ENCODE measurements at regions not wholly inside any gene's neighbourhood (a gene's known extent, or its start where the extent isn't known, plus 50 kb on each side); places are given as distances from the start of the nearest gene placed in this dataset.

DNA sequence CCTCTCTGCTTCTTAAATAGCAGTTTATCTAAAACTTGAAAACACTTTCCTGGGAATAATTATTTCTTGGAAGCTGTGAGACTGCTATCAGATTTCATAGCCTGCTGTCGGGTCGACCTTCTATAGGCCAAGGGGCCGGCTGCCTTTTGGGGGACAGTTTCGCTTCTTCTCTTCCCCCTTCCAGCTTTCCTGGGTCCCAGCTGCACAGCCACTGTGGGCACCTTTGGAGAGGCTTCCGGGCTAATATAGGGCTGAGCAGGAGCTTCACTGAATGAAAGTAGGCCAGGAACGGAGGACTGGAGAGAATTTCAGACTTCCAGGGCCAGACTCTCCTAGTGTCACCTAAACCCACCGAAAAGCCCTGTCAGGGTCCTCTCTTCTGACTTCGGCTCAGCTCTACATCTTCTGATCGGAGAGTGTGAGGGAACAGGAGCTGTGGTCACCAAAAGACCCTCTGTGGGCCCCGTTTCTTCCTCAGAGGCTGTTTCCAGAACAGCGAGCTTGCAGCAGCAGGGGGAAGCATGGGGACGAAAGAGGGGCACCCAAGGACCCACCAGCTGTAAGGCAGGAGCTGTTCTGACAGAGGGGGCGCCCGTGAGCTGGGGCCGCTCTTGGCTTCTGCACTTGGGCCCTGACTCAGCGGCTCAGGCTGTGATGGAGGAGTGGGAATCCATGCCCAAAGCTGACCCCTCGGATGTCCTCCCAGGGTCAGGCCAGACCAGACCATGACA is 620.6 kb downstream of the BCOR start:
- peaks cover 20% of the 10 kb centered on the region for H3K4me1 Mint-ChIP-seq (ENCODE audit: low read depth)
- no peak overlapping the region for H3K27ac Mint-ChIP-seq
- ChIA-PET CTCF (interaction anchor here (1.2 to 2.2 kb wide), 2 partner anchors 9 to 14 kb away, joined by 3 to 6 read pairs; no protein-coding TSS in a partner anchor), POLR2A (no interaction called here)
- TF ChIP-seq, protein P1, sequence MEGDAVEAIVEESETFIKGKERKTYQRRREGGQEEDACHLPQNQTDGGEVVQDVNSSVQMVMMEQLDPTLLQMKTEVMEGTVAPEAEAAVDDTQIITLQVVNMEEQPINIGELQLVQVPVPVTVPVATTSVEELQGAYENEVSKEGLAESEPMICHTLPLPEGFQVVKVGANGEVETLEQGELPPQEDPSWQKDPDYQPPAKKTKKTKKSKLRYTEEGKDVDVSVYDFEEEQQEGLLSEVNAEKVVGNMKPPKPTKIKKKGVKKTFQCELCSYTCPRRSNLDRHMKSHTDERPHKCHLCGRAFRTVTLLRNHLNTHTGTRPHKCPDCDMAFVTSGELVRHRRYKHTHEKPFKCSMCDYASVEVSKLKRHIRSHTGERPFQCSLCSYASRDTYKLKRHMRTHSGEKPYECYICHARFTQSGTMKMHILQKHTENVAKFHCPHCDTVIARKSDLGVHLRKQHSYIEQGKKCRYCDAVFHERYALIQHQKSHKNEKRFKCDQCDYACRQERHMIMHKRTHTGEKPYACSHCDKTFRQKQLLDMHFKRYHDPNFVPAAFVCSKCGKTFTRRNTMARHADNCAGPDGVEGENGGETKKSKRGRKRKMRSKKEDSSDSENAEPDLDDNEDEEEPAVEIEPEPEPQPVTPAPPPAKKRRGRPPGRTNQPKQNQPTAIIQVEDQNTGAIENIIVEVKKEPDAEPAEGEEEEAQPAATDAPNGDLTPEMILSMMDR (IDR thresholded peaks at IDR 0.05) = peak; percentile 11
- no peak overlapping the region for H3K4me3 Mint-ChIP-seq
- no peaks in the 10 kb centered on the region for H3K36me3 Mint-ChIP-seq (ENCODE audit: low read depth)
- no peaks in the 10 kb centered on the region for H3K27me3 Mint-ChIP-seq
- intact Hi-C loops (cut with micrococcal nuclease) = no loop called here
- ATAC-seq (peak; percentile 20), DNase-seq (peak; percentile 28)
- H3K9me3 Mint-ChIP-seq = no peaks in the 10 kb centered on the region

DNA sequence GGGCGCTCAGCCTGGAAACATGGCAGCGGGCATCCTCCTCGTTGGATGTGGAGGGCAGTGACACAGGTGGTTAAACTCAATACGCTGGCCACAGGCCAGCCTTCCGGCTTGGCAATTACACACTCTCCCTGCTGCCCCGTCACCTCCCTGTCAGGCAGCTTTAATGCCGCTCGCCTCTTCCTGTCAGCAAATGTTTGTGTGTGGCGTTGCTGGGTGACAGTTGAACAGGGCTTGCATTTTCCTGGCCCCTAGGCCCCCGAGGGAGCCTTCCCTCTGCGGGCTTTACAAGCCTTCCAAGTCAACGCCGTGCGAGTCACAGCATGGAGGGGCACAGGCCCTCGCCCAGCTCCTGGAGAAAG is 620.0 kb downstream of the BCOR start:
- H3K36me3 Mint-ChIP-seq (ENCODE audit: low read depth) = no peaks in the 10 kb centered on the region
- H3K27ac Mint-ChIP-seq = peak overlapping the region; percentile 15
- ATAC-seq (peak; percentile 83), DNase-seq (peak; percentile 53)
- H3K9me3 Mint-ChIP-seq = no peaks in the 10 kb centered on the region
- ChIA-PET CTCF (interaction anchor here (1.2 to 2.2 kb wide), 2 partner anchors 9 to 14 kb away, joined by 3 to 6 read pairs; no protein-coding TSS in a partner anchor), POLR2A (no interaction called here)
- H3K4me1 Mint-ChIP-seq (ENCODE audit: low read depth) = peaks cover 20% of the 10 kb centered on the region
- intact Hi-C loops (cut with micrococcal nuclease) = no loop called here
- H3K27me3 Mint-ChIP-seq = no peaks in the 10 kb centered on the region
- H3K4me3 Mint-ChIP-seq = no peak overlapping the region
- TF ChIP-seq, protein P1 (IDR thresholded peaks at IDR 0.05) = no peak

- no peak overlapping the region for H3K4me3 Mint-ChIP-seq
- POLR2A ChIA-PET = no interaction called here
- no peak overlapping the region for H3K27ac Mint-ChIP-seq
Observed at GRCh38 chrX:39479856-39480255, 617.9 kb downstream of the BCOR start.

DNA sequence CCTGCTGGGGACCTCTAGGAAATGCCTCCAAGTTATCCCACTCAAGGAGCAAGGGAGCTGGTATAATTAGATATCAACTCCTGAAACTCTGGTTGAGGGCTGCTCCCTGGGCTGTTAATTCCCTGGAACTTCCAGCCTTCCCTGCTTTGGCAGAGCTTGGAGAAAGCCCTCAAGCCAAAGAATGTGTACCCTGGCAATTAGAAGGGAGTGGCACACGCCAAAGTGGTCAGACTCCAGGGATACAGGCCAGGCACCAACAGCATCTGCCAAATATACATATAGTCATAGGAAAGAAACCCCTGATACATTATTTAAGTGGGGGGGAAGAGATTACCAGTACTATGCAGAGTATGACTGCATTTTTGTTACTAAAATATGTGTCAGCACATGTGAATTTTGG is 616.8 kb downstream of the BCOR start:
- Mint-ChIP-seq H3K9me3 (no peaks in the 10 kb centered on the region), H3K36me3 (ENCODE audit: low read depth) (no peaks in the 10 kb centered on the region), H3K27ac (no peak overlapping the region), H3K4me1 (ENCODE audit: low read depth) (peaks cover 12% of the 10 kb centered on the region), H3K27me3 (no peaks in the 10 kb centered on the region), H3K4me3 (no peak overlapping the region)
- DNase-seq (no peak), ATAC-seq (no peak)
- POLR2A ChIA-PET = interaction anchor here (0.8 kb wide), 1 partner anchor 27 kb away, joined by 3 read pairs; no protein-coding TSS in a partner anchor
- TF ChIP-seq, protein P1 (IDR thresholded peaks at IDR 0.05) = no peak
- CTCF ChIA-PET = no interaction called here
- intact Hi-C loops (cut with micrococcal nuclease) = no loop called here

More at GRCh38 chrX:39479856-39480255, 617.9 kb downstream of the BCOR start:
- CTCF ChIA-PET = no interaction called here
- Mint-ChIP-seq H3K9me3 (no peaks in the 10 kb centered on the region), H3K36me3 (ENCODE audit: low read depth) (no peaks in the 10 kb centered on the region), H3K4me1 (ENCODE audit: low read depth) (peaks cover 17% of the 10 kb centered on the region), H3K27me3 (no peaks in the 10 kb centered on the region)
- ATAC-seq (no peak), DNase-seq (no peak)
- TF ChIP-seq, protein P1 (IDR thresholded peaks at IDR 0.05) = no peak
- intact Hi-C loops (cut with micrococcal nuclease) = no loop called here

- CTCF ChIA-PET = no interaction called here
- POLR2A ChIA-PET = interaction anchor here (0.8 kb wide), 1 partner anchor 26 kb away, joined by 3 read pairs; no protein-coding TSS in a partner anchor
- no peaks in the 10 kb centered on the region for H3K36me3 Mint-ChIP-seq (ENCODE audit: low read depth)
Observed at GRCh38 chrX:39481621-39482020, 616.1 kb downstream of the BCOR start.

More at GRCh38 chrX:39481621-39482020, 616.1 kb downstream of the BCOR start:
- TF ChIP-seq, protein P1 (IDR thresholded peaks at IDR 0.05) = no peak
- Mint-ChIP-seq H3K9me3 (no peaks in the 10 kb centered on the region), H3K4me1 (ENCODE audit: low read depth) (peaks cover 17% of the 10 kb centered on the region), H3K27me3 (no peaks in the 10 kb centered on the region), H3K4me3 (no peak overlapping the region), H3K27ac (no peak overlapping the region)
- intact Hi-C loops (cut with micrococcal nuclease) = no loop called here
- ATAC-seq (no peak), DNase-seq (no peak)
